ENCODE measurements at regions not wholly inside any gene's neighbourhood (a gene's known extent, or its start where the extent isn't known, plus 50 kb on each side); places are given as distances from the start of the nearest gene placed in this dataset.

GRCh38 chr2:217527590-217528202, 475.1 kb downstream of the TNS1 start:
- H3K27ac ChIP-seq (ENCODE audit: low read depth in 2 of 2, low read length in 1 of 2) = no peak overlapping the region
- no peaks in the 10 kb centered on the region for H3K9me3 ChIP-seq
- no peak overlapping the region for H3K4me3 ChIP-seq (ENCODE audit: low read depth in 2 of 2, low read length in 1 of 2)
- no peaks in the 10 kb centered on the region for H3K36me3 ChIP-seq (replicated peaks in 1 of 2; ENCODE audit: control insufficient read depth in 1 of 2, insufficient read depth in 2 of 2, low read length in 1 of 2)
- H3K4me1 ChIP-seq (ENCODE audit: control insufficient read depth in 1 of 2, insufficient read depth in 2 of 2, low read depth in 1 of 2, low read length in 1 of 2) = no peaks in the 10 kb centered on the region
- H3K27me3 ChIP-seq (ENCODE audit: insufficient read depth) = peaks cover 7% of the 10 kb centered on the region; the same call in 1 of the 2 replicates
- WGBS (ENCODE audit: low lambda C conversion rate) = 45% methylated on average over 4 of the region's 4 CpGs
- H3K9ac ChIP-seq = no peak overlapping the region
- H3K79me2 ChIP-seq (ENCODE audit: insufficient read depth) = no peaks in the 10 kb centered on the region
- H4K20me1 ChIP-seq (ENCODE audit: insufficient read depth) = no peaks in the 10 kb centered on the region
- H3F3A ChIP-seq (replicated peaks; ENCODE audit: insufficient read depth) = no peaks in the 10 kb centered on the region
- CTCF ChIA-PET = no interaction called here
- no peak overlapping the region for H2AFZ ChIP-seq (ENCODE audit: low read depth)
- no peak for DNase-seq
- no peak overlapping the region for H3K4me2 ChIP-seq
- no peaks in the 10 kb centered on the region for H3K9me2 ChIP-seq
- TF ChIP-seq SIN3A (IDR thresholded peaks at IDR 0.05; ENCODE audit: borderline replicate concordance, low read depth, low read length) (no peak), RCOR1 (IDR thresholded peaks at IDR 0.05; ENCODE audit: low read length) (no peak), FOSL2 (IDR thresholded peaks at IDR 0.05; ENCODE audit: borderline replicate concordance, low read depth) (no peak), MXI1 (IDR thresholded peaks at IDR 0.05; ENCODE audit: low read depth, low read length) (no peak), CHD2 (IDR thresholded peaks at IDR 0.05; ENCODE audit: low read length, partially characterized antibody) (no peak), TCF12 (IDR thresholded peaks at IDR 0.05) (no peak), NRF1 (IDR thresholded peaks at IDR 0.05; ENCODE audit: low read depth, low read length) (no peak), ELF1 (IDR thresholded peaks at IDR 0.05) (no peak), MEF2A (IDR thresholded peaks at IDR 0.05; ENCODE audit: borderline replicate concordance, low read depth) (no peak), GABPA (IDR thresholded peaks at IDR 0.05; ENCODE audit: low read depth) (no peak), RFX5 (IDR thresholded peaks at IDR 0.05; ENCODE audit: low read length) (no peak), YY1 (IDR thresholded peaks at IDR 0.05; ENCODE audit: low read depth) (no peak), TEAD4 (IDR thresholded peaks at IDR 0.05; ENCODE audit: borderline replicate concordance, insufficient read depth) (no peak)
- TF ChIP-seq, protein P1, sequence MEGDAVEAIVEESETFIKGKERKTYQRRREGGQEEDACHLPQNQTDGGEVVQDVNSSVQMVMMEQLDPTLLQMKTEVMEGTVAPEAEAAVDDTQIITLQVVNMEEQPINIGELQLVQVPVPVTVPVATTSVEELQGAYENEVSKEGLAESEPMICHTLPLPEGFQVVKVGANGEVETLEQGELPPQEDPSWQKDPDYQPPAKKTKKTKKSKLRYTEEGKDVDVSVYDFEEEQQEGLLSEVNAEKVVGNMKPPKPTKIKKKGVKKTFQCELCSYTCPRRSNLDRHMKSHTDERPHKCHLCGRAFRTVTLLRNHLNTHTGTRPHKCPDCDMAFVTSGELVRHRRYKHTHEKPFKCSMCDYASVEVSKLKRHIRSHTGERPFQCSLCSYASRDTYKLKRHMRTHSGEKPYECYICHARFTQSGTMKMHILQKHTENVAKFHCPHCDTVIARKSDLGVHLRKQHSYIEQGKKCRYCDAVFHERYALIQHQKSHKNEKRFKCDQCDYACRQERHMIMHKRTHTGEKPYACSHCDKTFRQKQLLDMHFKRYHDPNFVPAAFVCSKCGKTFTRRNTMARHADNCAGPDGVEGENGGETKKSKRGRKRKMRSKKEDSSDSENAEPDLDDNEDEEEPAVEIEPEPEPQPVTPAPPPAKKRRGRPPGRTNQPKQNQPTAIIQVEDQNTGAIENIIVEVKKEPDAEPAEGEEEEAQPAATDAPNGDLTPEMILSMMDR (IDR thresholded peaks at IDR 0.05) = no peak
- TF ChIP-seq, protein P2, sequence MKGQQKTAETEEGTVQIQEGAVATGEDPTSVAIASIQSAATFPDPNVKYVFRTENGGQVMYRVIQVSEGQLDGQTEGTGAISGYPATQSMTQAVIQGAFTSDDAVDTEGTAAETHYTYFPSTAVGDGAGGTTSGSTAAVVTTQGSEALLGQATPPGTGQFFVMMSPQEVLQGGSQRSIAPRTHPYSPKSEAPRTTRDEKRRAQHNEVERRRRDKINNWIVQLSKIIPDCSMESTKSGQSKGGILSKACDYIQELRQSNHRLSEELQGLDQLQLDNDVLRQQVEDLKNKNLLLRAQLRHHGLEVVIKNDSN (IDR thresholded peaks at IDR 0.05; ENCODE audit: borderline replicate concordance, low read depth) = no peak
- TF ChIP-seq, protein P3, sequence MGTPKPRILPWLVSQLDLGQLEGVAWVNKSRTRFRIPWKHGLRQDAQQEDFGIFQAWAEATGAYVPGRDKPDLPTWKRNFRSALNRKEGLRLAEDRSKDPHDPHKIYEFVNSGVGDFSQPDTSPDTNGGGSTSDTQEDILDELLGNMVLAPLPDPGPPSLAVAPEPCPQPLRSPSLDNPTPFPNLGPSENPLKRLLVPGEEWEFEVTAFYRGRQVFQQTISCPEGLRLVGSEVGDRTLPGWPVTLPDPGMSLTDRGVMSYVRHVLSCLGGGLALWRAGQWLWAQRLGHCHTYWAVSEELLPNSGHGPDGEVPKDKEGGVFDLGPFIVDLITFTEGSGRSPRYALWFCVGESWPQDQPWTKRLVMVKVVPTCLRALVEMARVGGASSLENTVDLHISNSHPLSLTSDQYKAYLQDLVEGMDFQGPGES (IDR thresholded peaks at IDR 0.05; ENCODE audit: low read depth, low read length) = no peak
- POLR2A ChIA-PET = no interaction called here
